GM12891 (cell line): ENCODE measurements at regions not wholly inside any gene's neighbourhood (a gene's known extent, or its start where the extent isn't known, plus 50 kb on each side); places are given as distances from the start of the nearest gene placed in this dataset.

Source experiments
- PAX5 ChIP-seq: IDR thresholded peaks from 2 replicates; pipeline ENCODE4 v1.6.1; 2011; ENCODE audit warnings: low read length, moderate library complexity, mild to moderate bottlenecking; ENCODE audit not compliant: insufficient read depth, severe bottlenecking
- POLR2A ChIP-seq: IDR thresholded peaks from 2 replicates; pipeline ENCODE4 v1.6.1; 2011; ENCODE audit warnings: low read depth, low read length, control low read depth
- POLR2AphosphoS5 ChIP-seq: IDR thresholded peaks from 2 replicates; pipeline ENCODE4 v1.6.1; 2011; ENCODE audit warnings: low read depth, low read length, control low read depth
- POU2F2 ChIP-seq: IDR thresholded peaks from 2 replicates; pipeline ENCODE4 v1.6.1; 2011; ENCODE audit warnings: low read depth, mild to moderate bottlenecking, control low read depth, low read length, moderate library complexity
- SPI1 ChIP-seq: IDR thresholded peaks from 2 replicates; pipeline ENCODE4 v1.6.1; 2011; ENCODE audit warnings: low read depth, low read length, control low read depth
- TAF1 ChIP-seq: IDR thresholded peaks from 2 replicates; pipeline ENCODE4 v1.6.1; 2011; ENCODE audit warnings: low read depth, low read length, control low read depth

- TF ChIP-seq POLR2A (no peak), TAF1 (no peak), POLR2AphosphoS5 (no peak), SPI1 (no peak), POU2F2 (no peak), PAX5 (no peak)
Measured at GRCh38 chr10:44032216-44032615, 352.7 kb downstream of the CXCL12 start.
